Spleen (tissue), 7 donors: ENCODE measurements at regions not wholly inside any gene's neighbourhood (a gene's known extent, or its start where the extent isn't known, plus 50 kb on each side); places are given as distances from the start of the nearest gene placed in this dataset.
"Not testable (repeated sequence)": the region's sequence is repeated elsewhere in the genome, so short reads cannot be mapped to it uniquely, and the experiment has no call there.

Experiments used
- CTCF ChIP-seq, 11 experiments: fragments of 200-600 bp in 7 of 11; fragments of 450-650 bp in 4 of 11; sonication (generic) in 4 of 11; IDR thresholded peaks in 8 of 11; conservative IDR thresholded peaks in 3 of 11; 1 replicate in 7 of 11; 2 replicates in 4 of 11; pipeline versions ENCODE4 v1.4.0 to v1.8.0; 2016 to 2021; ENCODE audit warnings: antibody characterized with exemption in 11 of 11, inconsistent platforms in 4 of 11, mild to moderate bottlenecking in 1 of 11
- POLR2A ChIP-seq, 3 donors: fragments of 450-650 bp; IDR thresholded peaks; one replicate each; pipeline ENCODE4 v1.5.1; 2017; ENCODE audit warnings: antibody characterized with exemption in 3 of 3, mild to moderate bottlenecking in 1 of 3
- POLR2AphosphoS5 ChIP-seq, 3 donors: sonication (generic); formaldehyde crosslinking; IDR thresholded peaks; one replicate each; pipeline ENCODE4 v1.5.1; 2017; ENCODE audit warnings: antibody characterized with exemption in 3 of 3
- donor health status: DM: no; HTN: no; CAD: no; lungs with moderate emphysema.
- donor health status: DM: no; HTN: no; CAD: no.
- donor health status: DM: no; HTN: no; CAD: no.

GRCh38 chr9:62896692-62897091 is 1706.9 kb downstream of the SPATA31A7 start:
- not testable (repeated sequence) for TF ChIP-seq CTCF (IDR thresholded peaks at IDR 0.05 in 8 of 11, conservative IDR thresholded peaks at IDR 0.05 in 3 of 11); POLR2AphosphoS5 (IDR thresholded peaks at IDR 0.05); POLR2A (IDR thresholded peaks at IDR 0.05)
